Epithelial cell of proximal tubule (primary cell): ENCODE measurements at regions not wholly inside any gene's neighbourhood (a gene's known extent, or its start where the extent isn't known, plus 50 kb on each side); places are given as distances from the start of the nearest gene placed in this dataset.
A peak's percentile ranks its signal among the peaks of the same experiment; 100 is the strongest.

Experiments
- DNase-seq: peaks from one replicate; pipeline ENCODE4 v3.0.0-alpha.2; 2011; ENCODE audit warnings: low read depth
- H3K4me3 ChIP-seq: 2 replicates; pipeline ENCODE4 v1.5.1; 2011; ENCODE audit warnings: low read depth, mild to moderate bottlenecking, low read length
- TF ChIP-seq, protein P1 (sequence below): conservative IDR thresholded peaks from 2 replicates; pipeline ENCODE4 v1.5.1; 2012; ENCODE audit warnings: low read depth, mild to moderate bottlenecking, low read length

DNA sequence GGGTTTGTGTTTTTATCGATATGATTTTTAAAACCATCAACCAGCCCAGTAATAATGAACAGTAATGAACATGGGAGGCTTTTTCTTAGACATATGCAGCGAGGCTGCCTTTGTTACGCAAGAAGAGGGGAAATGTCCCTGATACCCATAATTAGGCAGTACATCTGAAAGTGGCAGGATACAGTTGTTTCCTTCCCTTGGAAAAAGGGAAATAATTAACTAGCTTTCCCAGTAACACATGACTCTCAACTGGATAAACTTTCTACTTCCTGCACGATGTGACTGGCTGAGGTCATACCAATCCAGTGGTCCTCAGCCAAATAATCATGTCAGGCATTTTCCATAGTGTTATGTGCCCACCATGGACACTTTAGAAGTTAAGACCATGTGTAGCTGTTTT lies 431.6 kb upstream of the C9orf72 start:
- DNase-seq: peak; percentile 44
- TF ChIP-seq, protein P1, sequence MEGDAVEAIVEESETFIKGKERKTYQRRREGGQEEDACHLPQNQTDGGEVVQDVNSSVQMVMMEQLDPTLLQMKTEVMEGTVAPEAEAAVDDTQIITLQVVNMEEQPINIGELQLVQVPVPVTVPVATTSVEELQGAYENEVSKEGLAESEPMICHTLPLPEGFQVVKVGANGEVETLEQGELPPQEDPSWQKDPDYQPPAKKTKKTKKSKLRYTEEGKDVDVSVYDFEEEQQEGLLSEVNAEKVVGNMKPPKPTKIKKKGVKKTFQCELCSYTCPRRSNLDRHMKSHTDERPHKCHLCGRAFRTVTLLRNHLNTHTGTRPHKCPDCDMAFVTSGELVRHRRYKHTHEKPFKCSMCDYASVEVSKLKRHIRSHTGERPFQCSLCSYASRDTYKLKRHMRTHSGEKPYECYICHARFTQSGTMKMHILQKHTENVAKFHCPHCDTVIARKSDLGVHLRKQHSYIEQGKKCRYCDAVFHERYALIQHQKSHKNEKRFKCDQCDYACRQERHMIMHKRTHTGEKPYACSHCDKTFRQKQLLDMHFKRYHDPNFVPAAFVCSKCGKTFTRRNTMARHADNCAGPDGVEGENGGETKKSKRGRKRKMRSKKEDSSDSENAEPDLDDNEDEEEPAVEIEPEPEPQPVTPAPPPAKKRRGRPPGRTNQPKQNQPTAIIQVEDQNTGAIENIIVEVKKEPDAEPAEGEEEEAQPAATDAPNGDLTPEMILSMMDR: no peak
- no peak overlapping the region for H3K4me3 ChIP-seq

DNA sequence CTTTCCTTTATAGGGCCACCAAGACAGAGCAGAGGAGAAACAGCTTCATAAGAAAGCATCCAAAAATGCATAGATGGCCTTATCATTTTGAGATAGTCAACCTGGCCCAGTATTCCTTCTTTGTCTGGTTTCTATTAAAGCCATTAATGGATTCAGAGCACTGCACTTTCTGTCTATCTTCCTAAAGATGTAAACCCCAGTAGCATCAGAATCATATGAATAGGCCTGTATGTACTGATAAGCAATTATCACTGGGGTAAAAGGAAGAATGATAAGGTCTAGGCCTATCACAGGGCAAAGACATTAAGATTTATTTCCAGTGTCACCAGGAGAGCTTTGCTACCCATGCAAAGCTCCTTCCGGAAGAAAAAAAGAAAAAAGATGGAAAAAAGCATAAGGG lies 432.5 kb upstream of the C9orf72 start:
- H3K4me3 ChIP-seq: no peak overlapping the region
- TF ChIP-seq, protein P1: no peak
- DNase-seq: no peak

DNA sequence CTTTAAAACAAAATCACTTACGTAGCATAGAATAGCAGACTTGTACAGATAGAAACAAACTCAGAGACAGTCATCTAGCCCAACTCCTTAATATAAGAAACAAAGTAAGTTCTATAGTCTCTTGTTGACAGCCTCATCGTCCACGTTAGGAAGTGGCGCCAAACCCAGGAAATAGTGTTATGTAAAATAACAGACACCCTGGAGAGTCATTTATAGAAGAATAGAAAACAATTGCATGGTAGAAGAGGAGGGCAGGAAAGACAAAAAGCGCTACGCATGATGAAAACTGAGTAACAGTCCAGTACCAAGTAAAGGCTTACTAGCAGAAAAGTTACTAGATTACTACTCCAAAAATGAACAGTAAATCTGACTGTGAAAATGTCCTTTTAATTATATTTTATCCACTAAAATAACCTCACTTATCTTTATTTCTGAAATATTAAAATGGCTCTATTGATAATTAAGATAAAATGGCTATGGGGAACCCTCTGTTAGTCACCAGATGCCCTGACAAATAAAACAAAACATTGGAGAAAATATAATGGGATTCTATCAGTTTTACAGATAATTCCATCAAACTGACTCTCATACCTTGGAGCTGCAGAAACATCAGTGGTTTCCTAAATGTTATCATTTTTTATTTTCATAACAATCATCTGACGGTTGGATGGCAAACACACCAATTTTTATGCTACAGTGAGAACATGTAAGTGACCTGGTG lies 434.0 kb upstream of the C9orf72 start:
- no peak overlapping the region for H3K4me3 ChIP-seq
- TF ChIP-seq, protein P1: no peak
- no peak for DNase-seq

DNA sequence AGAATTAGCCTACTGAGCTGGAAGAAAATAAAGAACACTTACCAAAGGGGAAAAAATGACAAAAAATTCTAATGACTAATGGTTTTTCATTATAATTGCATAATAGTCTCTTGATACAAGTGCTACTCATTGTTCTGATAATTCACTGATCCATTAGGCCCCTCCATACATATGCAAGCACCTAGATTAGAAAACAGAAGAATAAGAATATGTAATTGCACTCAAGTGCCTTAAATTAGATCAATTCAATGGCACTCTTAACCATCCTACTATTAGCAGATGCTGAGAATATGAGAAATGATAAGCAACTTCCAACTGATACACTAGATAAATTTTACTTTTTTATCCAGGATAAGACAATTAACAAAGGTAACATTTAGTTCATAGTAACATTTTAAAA lies 440.9 kb upstream of the C9orf72 start:
- no peak overlapping the region for H3K4me3 ChIP-seq
- TF ChIP-seq, protein P1: no peak
- DNase-seq: no peak

DNA sequence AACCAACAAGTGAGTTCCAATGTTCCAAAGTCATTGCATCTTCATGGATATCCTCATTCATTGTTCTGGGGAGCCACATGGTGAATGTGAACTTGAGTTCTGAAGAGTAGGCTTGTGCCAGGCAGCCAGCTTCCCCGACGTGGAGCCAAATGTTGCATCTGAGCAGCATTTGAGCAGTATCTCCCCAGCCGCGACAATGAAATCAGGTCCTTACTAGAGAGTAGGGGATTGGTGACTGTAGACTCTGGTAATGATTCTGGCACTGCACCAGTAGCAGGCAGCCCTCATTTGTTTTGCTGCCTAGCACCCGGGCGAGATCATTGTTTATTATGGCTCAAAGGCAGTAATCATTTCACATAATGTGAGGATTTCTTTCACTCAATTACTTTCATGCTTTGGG lies 451.4 kb upstream of the C9orf72 start:
- H3K4me3 ChIP-seq: no peak overlapping the region
- DNase-seq: no peak
- TF ChIP-seq, protein P1: no peak

DNA sequence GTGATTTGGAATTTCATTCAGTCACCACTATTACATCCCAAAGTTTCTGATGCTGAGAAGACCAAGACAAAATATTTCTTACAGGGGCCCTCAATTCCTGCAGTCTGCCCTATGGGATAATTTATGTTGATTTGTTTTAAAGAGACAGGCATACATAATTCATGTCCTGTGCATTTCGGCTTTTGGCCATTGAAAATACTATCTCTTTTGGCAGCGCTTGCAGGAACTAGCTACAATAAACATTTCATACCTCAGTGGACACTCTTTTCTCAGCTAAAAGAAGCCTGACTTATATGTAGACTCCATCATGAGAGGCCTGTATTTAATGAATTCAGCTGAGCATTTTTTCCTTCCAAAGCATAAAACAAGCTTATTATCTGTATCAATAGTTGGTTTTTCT lies 451.9 kb upstream of the C9orf72 start:
- DNase-seq: no peak
- no peak overlapping the region for H3K4me3 ChIP-seq
- TF ChIP-seq, protein P1: no peak

DNA sequence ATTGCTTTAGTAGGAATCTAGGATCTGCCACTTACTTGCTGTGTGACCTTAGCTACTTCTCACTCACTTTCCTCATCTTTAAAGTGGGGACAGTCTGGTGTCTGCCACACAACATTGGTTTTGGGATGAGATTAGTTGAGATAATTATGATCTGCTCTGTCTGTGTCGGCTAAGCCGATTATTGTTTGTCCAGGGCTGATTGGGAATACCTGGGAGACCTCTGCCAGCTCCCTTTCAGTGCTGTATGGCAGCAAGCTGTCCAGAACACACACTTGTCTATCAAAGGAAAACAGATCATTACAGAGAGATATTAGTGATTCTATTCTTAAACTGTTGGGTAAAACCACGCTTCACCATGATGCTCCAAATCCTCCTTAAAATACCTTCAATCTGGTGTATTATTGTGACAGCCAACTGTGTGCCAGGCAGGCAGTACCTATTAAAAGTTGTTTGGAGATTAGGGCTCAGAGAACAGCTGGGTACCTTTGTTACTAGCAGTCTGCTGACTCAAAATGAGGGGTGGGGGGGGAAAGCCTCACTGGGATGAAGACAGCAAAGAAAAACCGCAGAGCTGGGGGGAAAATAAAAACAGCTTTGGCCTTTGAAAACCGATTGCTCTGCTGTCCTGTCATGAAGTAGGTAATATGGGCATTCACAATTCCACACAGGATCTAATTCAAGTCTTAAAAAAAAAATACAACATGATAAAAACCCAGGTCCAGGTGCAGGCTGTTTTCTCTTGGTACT lies 458.4 kb upstream of the C9orf72 start:
- TF ChIP-seq, protein P1: no peak
- no peak for DNase-seq
- no peak overlapping the region for H3K4me3 ChIP-seq
